ENCODE measurements at regions not wholly inside any gene's neighbourhood (a gene's known extent, or its start where the extent isn't known, plus 50 kb on each side); places are given as distances from the start of the nearest gene placed in this dataset.

DNA sequence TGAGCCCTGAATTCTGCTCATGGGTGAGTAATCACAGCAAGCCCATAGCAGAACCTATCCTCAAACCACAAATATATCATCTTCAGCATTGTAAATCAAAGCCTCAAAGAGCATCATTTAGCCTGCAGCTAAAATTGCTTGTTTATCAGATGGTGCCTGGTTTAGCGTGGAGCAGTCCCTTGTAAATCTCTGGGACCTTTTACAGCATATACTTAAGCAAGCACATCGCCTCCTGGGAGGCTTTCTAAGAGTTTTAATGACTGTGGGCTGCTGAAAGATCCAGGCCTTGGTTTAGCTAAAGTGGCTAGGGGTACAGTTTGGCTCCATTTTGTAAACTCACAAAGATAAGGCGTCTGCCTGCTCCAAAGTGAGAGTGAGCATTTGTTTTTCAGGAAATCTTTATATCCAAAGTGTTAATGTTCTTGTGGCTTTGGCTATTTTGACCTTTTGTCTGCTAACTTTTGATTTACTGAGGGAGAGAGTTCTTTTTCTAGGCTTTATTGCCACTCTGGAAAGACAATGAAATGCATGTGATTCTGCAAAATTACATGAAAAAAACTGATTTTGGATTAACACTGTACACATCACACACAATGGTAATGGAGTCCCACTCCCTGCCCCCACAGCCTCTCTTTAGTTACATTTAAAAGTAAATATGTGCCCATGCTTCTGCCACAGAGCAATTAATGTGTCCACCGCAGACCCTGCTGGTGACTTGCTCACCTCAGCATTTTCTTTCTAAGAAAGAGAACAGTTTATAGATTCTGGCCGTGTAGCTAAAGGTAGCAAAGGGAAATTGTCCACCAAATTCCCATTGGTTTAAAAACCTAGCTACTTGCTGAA, 194.8 kb downstream of the LNPK start:
- H3K27ac ChIP-seq, result no peak overlapping the region
- no peaks in the 10 kb centered on the region for H3K27me3 ChIP-seq
- H3K9me3 ChIP-seq, result no peaks in the 10 kb centered on the region
- DNase-seq, result no peak
- 45 to 57% (median 53%) methylated on average over 5 of the region's 5 CpGs for WGBS, 5 donors
- intact Hi-C loops (cut with DNase I; ENCODE audit: low total_unique reads), result no loop called here
- no peak for TF ChIP-seq EP300 (IDR thresholded peaks at IDR 0.05)
- no peak for TF ChIP-seq POLR2A (IDR thresholded peaks at IDR 0.05)
- no peak for TF ChIP-seq POLR2AphosphoS5 (IDR thresholded peaks at IDR 0.05)
- TF ChIP-seq CTCF (IDR thresholded peaks at IDR 0.05), result no peak
- H3K4me3 ChIP-seq, result no peak overlapping the region
- H3K36me3 ChIP-seq, result no peaks in the 10 kb centered on the region
- H3K4me1 ChIP-seq, result no peaks in the 10 kb centered on the region

DNA sequence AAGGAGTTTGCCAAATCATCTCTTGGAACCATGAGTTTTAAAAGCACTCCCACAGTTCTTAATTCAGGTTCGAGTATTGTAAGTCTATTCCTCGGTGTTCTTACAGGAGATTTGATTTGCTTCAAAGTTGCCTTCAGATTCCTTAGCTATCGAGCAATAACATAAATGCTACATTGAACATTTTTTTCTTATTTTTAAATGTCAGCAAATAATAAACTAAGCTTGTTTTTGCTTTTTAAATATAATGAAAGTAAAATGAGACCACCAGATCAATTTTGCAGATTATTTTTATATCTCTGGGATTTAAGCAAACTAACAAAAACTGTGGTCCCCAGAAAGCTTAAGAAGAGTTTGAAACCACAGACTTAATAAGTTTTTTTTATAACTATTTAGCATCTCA, 195.5 kb downstream of the LNPK start:
- H3K27ac ChIP-seq, result no peak overlapping the region
- TF ChIP-seq EP300 (IDR thresholded peaks at IDR 0.05) (no peak), POLR2A (IDR thresholded peaks at IDR 0.05) (no peak), POLR2AphosphoS5 (IDR thresholded peaks at IDR 0.05) (no peak), CTCF (IDR thresholded peaks at IDR 0.05) (no peak)
- H3K4me1 ChIP-seq, result no peaks in the 10 kb centered on the region
- intact Hi-C loops (cut with DNase I; ENCODE audit: low total_unique reads), result no loop called here
- no peak for DNase-seq
- 54 to 80% (median 72%) methylated on average over 3 of the region's 3 CpGs for WGBS, 5 donors
- no peaks in the 10 kb centered on the region for H3K36me3 ChIP-seq
- no peak overlapping the region for H3K4me3 ChIP-seq
- H3K9me3 ChIP-seq, result no peaks in the 10 kb centered on the region
- H3K27me3 ChIP-seq, result no peaks in the 10 kb centered on the region

DNA sequence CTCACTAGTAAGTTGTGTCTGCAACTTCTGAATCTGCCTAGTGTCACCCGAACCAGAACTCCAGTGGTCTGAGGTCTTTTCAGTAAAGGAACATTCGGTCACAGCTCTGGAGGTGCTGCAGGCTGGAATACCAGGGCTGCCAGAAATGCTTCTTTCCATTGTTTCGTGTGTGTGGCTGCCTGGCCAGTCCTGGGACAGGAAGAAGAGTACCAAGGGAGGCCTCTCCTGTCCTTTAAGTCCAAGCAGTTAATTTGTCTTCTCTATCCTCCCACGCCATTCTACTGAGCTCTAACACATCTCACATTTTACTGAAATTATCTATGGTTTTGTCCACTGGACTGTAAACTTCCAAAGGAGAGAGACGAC, 196.0 kb downstream of the LNPK start:
- Histone ChIP-seq H3K4me1 (no peaks in the 10 kb centered on the region), H3K9me3 (no peaks in the 10 kb centered on the region), H3K4me3 (no peak overlapping the region), H3K27me3 (no peaks in the 10 kb centered on the region), H3K36me3 (no peaks in the 10 kb centered on the region), H3K27ac (no peak overlapping the region)
- WGBS, 5 donors, result 45 to 62% (median 58%) methylated on average over 5 of the region's 5 CpGs
- TF ChIP-seq CTCF (IDR thresholded peaks at IDR 0.05), result no peak
- no peak for TF ChIP-seq POLR2A (IDR thresholded peaks at IDR 0.05)
- no peak for TF ChIP-seq EP300 (IDR thresholded peaks at IDR 0.05)
- TF ChIP-seq POLR2AphosphoS5 (IDR thresholded peaks at IDR 0.05), result no peak
- no peak for DNase-seq
- intact Hi-C loops (cut with DNase I; ENCODE audit: low total_unique reads), result no loop called here

DNA sequence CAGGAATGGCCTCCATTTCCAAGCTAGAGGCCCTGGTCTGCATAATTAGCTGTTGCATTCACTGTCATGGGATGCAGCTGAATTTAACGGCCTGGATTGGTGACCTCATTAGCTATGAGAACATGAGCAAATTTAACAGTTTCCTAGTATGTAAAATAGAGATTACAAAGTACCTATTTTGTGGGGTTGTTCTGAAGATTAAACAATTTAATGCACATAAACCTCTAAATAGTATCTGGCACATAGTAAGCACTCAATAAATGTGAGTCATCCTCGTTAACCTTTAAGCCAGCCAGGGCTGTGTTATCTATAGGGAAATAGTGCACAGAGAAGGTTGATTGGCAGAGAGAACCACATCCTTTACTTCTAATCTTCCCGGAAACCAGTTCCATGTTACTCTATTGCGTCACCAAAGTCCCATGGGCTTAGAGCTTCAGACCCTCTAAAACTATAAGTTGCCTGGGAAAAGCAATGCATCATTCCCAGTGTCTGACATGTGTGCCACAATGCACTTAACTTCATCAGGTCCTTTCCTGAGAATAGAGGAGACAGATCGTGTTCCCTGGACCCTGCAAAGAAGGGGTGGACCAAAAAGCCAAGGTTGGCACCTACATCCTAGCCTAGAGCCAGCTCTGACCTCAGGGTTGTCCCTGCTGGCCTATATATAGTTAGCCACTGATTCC, 196.5 kb downstream of the LNPK start:
- no peak for TF ChIP-seq CTCF (IDR thresholded peaks at IDR 0.05)
- Histone ChIP-seq H3K27me3 (no peaks in the 10 kb centered on the region), H3K27ac (no peak overlapping the region), H3K36me3 (no peaks in the 10 kb centered on the region), H3K9me3 (no peaks in the 10 kb centered on the region), H3K4me3 (no peak overlapping the region), H3K4me1 (no peaks in the 10 kb centered on the region)
- WGBS, 5 donors, result 66 to 78% (median 76%) methylated on average over 5 of the region's 5 CpGs
- intact Hi-C loops (cut with DNase I; ENCODE audit: low total_unique reads), result no loop called here
- no peak for DNase-seq
